Inferior parietal cortex (tissue), 1 donor: ENCODE measurements at regions not wholly inside any gene's neighbourhood (a gene's known extent, or its start where the extent isn't known, plus 50 kb on each side); places are given as distances from the start of the nearest gene placed in this dataset.
"Not testable (repeated sequence)": the region's sequence is repeated elsewhere in the genome, so short reads cannot be mapped to it uniquely, and the experiment has no call there.

Experiments used
- DNase-seq: peaks from one replicate; pipeline ENCODE4 v3.0.0-alpha.2; 2016; ENCODE audit errors: extremely low spot score

GRCh38 chr4:72942565-72942964 lies 127.0 kb downstream of the COX18 start:
- no peak for DNase-seq

- no peak for DNase-seq
Observed at GRCh38 chr4:72938516-72938915, 131.0 kb downstream of the COX18 start.

GRCh38 chr4:72935462-72935861 lies 134.1 kb downstream of the COX18 start:
- DNase-seq, result no peak

GRCh38 chr4:72933029-72933428 lies 136.5 kb downstream of the COX18 start:
- no peak for DNase-seq

DNA sequence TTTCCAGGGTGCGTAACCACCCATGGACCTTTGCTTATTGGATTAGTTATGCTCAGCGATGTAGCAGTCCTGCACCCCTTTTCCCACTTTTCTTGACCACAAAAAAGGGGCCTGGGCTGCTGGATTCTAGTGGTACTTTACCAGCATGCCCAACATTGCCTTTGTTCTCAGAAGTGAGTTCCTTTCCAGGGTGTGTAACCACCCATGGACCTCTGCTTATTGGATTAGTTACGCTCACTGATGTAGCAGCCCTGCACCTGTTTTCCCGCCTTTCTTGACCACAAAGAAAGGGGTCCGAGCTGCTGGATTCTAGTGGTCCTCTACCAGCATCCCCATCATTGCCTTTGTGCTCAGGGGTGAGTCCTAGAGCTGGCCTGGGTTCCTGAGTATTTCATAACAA lies 138.2 kb downstream of the COX18 start:
- no peak for DNase-seq

- not testable (repeated sequence) for DNase-seq
Observed at GRCh38 chr4:72929596-72930274, 139.8 kb downstream of the COX18 start.

DNA sequence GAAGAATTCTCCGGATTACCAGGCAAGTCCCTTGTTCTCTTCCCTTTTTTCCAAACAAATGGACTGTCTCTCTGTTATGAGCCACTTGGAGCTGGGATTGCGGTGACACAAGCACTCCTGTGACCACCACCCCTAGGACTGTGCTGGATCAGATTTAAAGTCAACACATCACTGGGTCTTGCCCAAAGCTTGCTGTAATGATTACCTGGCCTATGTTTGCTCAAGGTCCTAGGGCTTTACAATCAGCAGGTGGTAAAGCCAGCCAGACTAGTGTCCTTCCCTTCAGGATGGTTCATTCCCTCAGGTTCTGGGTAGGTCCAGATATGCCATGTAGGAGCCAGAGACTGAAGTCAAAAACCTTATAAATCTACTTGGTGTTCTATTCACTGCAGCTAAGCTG lies 144.7 kb downstream of the COX18 start:
- no peak for DNase-seq

DNA sequence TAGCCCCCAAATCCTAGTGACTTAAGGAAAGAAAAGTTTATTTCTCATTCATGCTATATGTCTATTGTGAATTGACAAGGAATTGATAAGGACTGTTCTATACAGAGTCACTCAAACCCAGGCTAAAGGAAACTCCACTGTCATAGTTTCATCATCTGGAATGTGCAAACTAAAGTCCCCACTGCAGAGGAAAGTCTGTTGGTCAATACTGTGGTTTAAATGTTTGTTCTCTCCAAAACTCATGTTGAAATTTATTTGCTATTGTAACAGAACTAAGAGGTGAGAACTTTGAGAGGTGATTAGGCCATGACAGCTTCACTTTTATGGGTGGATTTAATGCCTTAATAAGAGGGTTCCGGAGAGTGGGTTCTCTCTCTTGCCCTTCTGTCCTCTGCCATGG lies 149.6 kb downstream of the COX18 start:
- no peak for DNase-seq

DNA sequence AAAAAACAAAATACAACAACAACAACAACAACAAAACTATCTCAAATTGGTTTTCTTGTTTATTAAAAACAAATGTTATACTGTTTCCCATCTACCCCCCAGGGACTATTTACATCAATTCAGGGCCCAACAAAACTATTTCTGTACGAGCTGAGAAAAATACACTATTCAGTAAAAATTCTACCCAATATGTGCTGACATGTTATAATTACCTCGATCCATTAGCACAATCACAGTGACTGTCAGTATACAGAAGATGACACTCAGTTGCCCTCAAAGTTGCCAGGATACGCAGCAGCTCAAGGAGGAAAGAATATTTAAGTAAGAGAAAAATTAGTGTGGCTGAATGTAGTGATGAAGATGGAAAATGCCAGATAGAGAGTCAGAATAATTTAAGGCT lies 150.1 kb downstream of the COX18 start:
- no peak for DNase-seq

DNA sequence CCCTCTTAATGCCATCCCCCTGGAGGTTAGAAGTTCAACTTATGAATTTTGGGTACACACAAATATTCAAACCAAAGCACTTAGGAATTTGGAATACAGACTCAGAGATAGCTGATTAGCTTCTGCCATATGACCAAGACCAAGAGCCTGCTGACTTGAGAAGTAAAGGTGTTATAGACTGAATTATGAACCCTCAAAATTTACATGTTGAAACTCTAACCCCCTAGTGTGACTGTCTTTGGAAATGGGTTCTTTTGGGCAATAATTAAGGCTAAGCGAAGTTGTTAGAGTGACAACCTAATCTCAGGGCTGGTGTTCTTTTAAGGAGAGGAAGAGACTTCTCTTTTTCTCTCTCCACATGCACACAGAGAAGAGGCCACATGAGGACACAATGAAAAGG lies 151.2 kb downstream of the COX18 start:
- DNase-seq, result no peak

GRCh38 chr4:72911316-72911715 lies 158.2 kb downstream of the COX18 start:
- DNase-seq, result no peak

DNA sequence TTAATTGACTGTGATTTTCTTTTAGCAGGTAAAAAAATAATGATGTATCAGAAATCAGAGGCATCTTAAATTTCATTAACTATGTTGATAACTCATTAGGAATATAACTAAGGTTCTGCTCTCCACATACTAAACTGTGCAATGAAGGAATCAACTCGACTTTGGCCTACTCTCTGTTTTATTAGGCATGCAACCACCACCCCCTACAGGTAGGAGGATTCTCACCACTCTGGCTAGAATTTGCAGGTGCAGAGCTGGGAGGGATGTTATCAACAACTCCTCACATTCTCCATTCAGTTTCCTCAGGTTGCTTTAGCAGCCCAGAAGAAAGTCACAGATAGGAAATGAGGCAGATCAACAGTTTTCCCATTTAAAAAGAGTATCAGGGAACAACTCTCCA lies 160.1 kb downstream of the COX18 start:
- DNase-seq, result no peak

DNA sequence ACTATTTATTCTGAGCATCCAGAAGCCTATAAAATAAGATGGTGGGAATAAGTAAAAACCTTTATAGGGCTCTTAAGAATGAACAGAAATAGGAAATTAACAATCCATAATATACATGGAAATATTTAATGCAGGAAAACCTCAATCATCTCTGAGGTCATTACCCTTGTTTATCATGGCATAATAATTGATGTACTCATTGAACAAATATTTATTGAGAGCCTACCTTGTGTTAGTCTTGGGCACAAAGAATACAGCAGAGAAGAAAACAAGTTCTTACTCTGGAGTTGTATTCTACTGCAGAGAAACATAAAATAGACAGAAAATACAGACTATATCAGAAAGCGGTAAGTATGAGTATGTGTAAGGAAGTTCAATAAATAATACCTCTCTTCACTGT lies 167.2 kb downstream of the COX18 start:
- DNase-seq, result no peak

DNA sequence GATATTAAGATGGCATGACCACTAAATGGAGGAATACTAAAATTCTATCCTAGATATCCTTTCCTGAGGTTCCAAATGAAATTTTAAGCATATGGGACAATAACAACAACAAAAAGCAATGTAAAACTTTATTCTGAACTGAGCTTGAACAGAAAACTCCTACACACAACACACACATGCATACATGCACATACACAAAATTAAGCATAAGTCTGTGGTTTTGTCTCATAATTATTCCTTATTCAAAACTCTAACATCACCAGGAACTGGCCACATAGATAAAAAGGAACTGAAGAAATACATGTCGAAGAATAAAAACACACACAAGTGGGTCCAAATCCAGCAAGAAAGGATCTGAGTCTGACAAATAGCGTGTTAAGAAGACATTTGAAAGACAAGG lies 168.0 kb downstream of the COX18 start:
- no peak for DNase-seq

DNA sequence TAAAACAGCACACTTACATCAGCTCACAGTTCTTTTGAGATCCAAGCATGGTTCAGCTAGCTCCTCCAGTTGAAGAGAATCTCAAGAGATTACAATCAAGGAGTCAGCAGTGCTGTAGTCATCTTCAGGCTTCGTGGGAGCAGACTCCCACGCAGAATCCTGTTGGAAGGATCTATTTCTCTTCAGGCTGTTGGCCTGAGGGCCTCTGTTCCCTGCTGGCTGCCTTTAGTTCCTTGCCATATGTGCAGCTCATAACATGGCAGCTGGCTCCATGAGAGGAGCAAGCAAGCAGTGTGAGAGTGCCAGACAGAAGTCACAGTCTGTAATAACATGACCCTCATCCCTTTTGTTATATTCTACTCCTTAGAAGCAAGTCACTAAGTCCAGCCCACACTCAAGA lies 168.6 kb downstream of the COX18 start:
- DNase-seq, result no peak

- DNase-seq, result no peak
Observed at GRCh38 chr4:72899621-72900020, 169.9 kb downstream of the COX18 start.

GRCh38 chr4:72899214-72899613 lies 170.3 kb downstream of the COX18 start:
- DNase-seq, result no peak

DNA sequence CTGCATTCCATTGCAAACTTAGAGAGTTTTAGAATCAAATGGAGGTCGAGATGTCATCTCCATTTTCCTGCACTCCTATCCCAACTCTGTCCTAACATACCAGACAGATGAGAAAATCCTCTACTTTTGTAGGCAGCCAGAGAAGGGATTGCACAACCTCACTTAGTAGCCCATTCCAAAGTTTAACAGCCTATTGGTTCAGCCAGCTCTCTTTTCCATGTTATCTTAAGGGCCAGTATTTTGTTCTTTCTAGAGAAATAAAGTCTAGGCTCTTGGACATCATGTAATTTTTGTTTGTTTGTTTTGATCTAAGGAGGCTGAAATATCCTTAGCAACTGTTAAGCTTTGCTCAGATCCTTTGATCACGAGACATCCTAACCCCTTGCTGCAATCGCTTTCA lies 173.0 kb downstream of the COX18 start:
- no peak for DNase-seq

DNA sequence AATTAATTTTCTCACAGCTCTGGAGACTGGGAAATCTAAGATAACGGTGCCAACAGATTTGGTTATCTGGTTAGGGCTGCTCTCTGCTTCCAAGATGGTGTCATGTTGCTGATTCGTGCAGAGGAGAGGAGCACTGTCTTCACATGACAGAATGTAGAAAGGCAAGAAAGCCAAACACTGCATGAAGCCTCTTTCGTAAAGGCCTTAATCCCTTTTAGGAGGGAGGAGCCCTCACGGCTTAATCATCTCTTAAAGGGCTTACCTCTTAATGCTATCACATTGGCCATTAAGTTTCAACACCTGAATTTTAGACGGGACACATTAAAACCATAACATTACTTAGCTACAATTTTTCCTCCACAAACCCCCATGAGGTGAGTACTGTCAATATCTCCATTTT lies 174.1 kb downstream of the COX18 start:
- DNase-seq, result no peak

- no peak for DNase-seq
Observed at GRCh38 chr4:72893354-72894066, 176.0 kb downstream of the COX18 start.

GRCh38 chr4:72888331-72888730 lies 181.2 kb downstream of the COX18 start:
- DNase-seq, result no peak

DNA sequence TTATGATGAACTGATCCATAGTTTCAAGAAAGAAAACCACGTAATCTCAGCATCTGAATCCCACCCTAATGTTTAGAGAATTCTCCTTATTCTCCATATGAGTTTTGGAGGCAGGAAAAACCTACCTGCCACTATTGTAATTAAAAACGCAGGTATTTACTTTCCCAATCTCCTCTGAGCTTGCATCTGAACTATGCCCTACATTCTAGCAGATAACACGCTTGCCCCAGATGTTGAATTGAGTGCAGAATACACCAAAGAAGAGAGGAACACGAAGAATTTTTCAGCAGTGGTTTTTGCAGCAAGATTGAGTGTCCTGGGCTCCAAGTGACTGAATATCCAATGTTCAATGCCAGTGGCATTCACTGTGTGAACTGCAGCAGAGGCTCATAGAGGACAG lies 182.4 kb downstream of the COX18 start:
- no peak for DNase-seq

GRCh38 chr4:72886602-72887001 lies 182.9 kb downstream of the COX18 start:
- DNase-seq, result no peak

GRCh38 chr4:72884225-72884624 lies 185.3 kb downstream of the COX18 start:
- DNase-seq, result not testable (repeated sequence)
